Activated CD4-positive, alpha-beta T cell treated with anti-CD3 and anti-CD28 coated beads, Interleukin-2, amount 10 ng/mL, durations not matched to agents 24 days and 14 days (primary cell): ENCODE measurements at regions not wholly inside any gene's neighbourhood (a gene's known extent, or its start where the extent isn't known, plus 50 kb on each side); places are given as distances from the start of the nearest gene placed in this dataset.
"Not testable (repeated sequence)": the region's sequence is repeated elsewhere in the genome, so short reads cannot be mapped to it uniquely, and the experiment has no call there.

ENCODE experiments used
- DNase-seq: peaks from one replicate; pipeline ENCODE4 v3.0.0; 2022
- H3K27ac Mint-ChIP-seq: one replicate; pipeline ENCODE4 v1.8.0; 2022; ENCODE audit warnings: mild to moderate bottlenecking, mixed read lengths
- H3K27me3 Mint-ChIP-seq: one replicate; pipeline ENCODE4 v1.8.0; 2022; ENCODE audit warnings: mixed read lengths
- H3K36me3 Mint-ChIP-seq: one replicate; pipeline ENCODE4 v1.8.0; 2022; ENCODE audit warnings: low read depth, mild to moderate bottlenecking, mixed read lengths
- H3K4me1 Mint-ChIP-seq: one replicate; pipeline ENCODE4 v1.8.0; 2021; ENCODE audit warnings: mixed read lengths
- H3K4me3 Mint-ChIP-seq: one replicate; pipeline ENCODE4 v1.8.0; 2022; ENCODE audit warnings: mild to moderate bottlenecking, moderate library complexity, mixed read lengths
- H3K9me3 Mint-ChIP-seq: one replicate; pipeline ENCODE4 v1.8.0; 2021; ENCODE audit warnings: mixed read lengths
- intact Hi-C: fragments of 100-400 bp; cut with micrococcal nuclease; formaldehyde crosslinking; loops from one replicate; pipeline ENCODE4 v1.15.1; 2023

DNA sequence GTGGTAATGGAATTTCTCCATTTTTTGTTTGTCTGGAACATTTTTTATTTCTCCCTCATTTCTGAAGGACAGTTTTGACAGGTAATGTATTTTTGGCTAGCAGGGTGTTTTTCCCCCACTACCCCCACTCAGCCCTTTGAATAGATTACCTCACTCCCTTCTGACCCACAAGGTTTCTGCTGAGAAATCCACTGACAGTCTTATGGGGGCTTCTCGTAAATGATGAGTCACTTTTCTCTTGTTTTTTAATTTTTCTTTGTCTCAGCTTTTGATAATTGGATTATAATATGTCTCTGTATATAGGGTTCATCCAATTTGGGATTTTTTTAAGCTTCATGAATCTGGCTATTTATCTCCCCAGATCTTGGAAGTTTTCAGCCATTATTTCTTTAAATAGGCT lies 74.7 kb upstream of the CCDC71L start:
- peaks cover 39% of the 10 kb centered on the region for H3K4me1 Mint-ChIP-seq
- no peaks in the 10 kb centered on the region for H3K9me3 Mint-ChIP-seq
- H3K27ac Mint-ChIP-seq: peak overlapping the region; percentile 12
- no peaks in the 10 kb centered on the region for H3K27me3 Mint-ChIP-seq
- no peaks in the 10 kb centered on the region for H3K36me3 Mint-ChIP-seq
- intact Hi-C loops: loop anchor here (1.0 to 5.0 kb wide), 6 partner anchors 17 to 559 kb away; no protein-coding TSS in a partner anchor
- no peak for DNase-seq
- H3K4me3 Mint-ChIP-seq: no peak overlapping the region

DNA sequence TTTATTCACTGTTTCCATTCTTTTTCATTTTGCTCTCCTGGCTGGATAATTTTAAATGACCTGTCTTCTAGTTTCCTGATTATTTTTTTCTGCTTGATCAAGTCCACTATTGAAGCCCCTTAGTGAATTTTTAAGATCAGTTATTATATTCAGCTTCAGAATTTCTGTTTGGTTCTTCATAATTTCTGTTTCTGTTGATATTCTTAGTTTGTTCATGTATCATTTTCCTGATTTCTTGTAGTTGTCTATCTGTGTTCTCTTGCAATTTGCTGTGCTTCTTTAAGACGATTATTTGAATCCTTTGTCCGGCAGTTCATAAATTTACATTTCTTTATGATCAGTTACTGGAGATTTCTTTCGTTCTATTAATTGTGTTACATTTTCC lies 75.2 kb upstream of the CCDC71L start:
- intact Hi-C loops: loop anchor here (1.0 to 5.0 kb wide), 6 partner anchors 18 to 560 kb away; no protein-coding TSS in a partner anchor
- no peaks in the 10 kb centered on the region for H3K36me3 Mint-ChIP-seq
- no peaks in the 10 kb centered on the region for H3K27me3 Mint-ChIP-seq
- no peak for DNase-seq
- peaks cover 36% of the 10 kb centered on the region for H3K4me1 Mint-ChIP-seq
- H3K9me3 Mint-ChIP-seq: no peaks in the 10 kb centered on the region
- peak overlapping the region; percentile 12 for H3K27ac Mint-ChIP-seq
- no peak overlapping the region for H3K4me3 Mint-ChIP-seq

GRCh38 chr7:106736508-106737201 lies 75.7 kb upstream of the CCDC71L start:
- peak overlapping the region; percentile 8 for H3K4me3 Mint-ChIP-seq
- no peaks in the 10 kb centered on the region for H3K27me3 Mint-ChIP-seq
- H3K36me3 Mint-ChIP-seq: no peaks in the 10 kb centered on the region
- peak; percentile 86 for DNase-seq
- H3K9me3 Mint-ChIP-seq: no peaks in the 10 kb centered on the region
- H3K27ac Mint-ChIP-seq: peak overlapping the region; percentile 12
- H3K4me1 Mint-ChIP-seq: peaks cover 32% of the 10 kb centered on the region
- intact Hi-C loops: loop anchor here (1.0 to 5.0 kb wide), 6 partner anchors 18 to 560 kb away; no protein-coding TSS in a partner anchor

DNA sequence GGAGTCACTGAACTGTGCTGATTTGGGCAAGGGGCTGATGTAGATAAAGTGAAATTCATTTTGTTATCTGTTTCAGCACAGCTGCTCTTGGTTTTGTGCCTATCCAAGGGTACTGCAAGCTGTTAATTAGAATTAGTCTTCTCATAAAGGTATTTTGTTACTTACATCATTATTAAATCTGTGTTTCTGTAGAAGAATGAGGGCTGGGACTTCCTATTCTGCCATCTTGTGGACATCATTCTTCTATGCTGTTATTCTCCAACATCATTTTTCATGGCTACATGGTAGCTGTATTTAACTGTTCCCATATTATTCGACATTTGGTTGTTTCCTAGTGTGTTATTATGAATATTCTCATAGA lies 76.2 kb upstream of the CCDC71L start:
- Mint-ChIP-seq H3K4me3 (peak overlapping the region; percentile 8), H3K27ac (no peak overlapping the region), H3K27me3 (no peaks in the 10 kb centered on the region), H3K36me3 (no peaks in the 10 kb centered on the region), H3K4me1 (peaks cover 28% of the 10 kb centered on the region), H3K9me3 (no peaks in the 10 kb centered on the region)
- intact Hi-C loops: loop anchor here (5.0 kb wide), 2 partner anchors 35 to 250 kb away; no protein-coding TSS in a partner anchor
- no peak for DNase-seq

DNA sequence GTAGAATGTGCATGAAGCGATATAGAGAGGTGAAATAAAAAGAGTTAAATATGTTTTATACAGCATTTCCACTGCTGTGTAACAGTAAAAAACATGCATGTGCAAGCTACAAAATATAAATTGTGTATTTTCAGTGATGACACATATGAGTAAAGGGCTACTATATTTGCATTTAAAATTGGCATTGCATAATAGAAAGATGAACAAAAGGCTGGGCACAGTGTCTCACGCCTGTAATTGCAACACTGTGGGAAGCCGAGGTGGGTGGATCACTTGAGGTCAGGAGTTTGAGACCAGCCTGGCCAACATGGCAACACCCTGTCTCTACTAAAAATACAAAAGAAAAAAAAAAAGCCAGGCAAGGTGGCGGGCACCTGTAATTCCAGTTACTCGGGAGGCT lies 79.8 kb upstream of the CCDC71L start:
- Mint-ChIP-seq H3K9me3 (no peaks in the 10 kb centered on the region), H3K27ac (no peak overlapping the region), H3K27me3 (peaks cover 2% of the 10 kb centered on the region), H3K36me3 (no peaks in the 10 kb centered on the region), H3K4me1 (peaks cover 16% of the 10 kb centered on the region), H3K4me3 (no peak overlapping the region)
- no peak for DNase-seq
- intact Hi-C loops: no loop called here

GRCh38 chr7:106744563-106745091 lies 83.7 kb upstream of the CCDC71L start:
- peak; percentile 59 for DNase-seq
- no peak overlapping the region for H3K27ac Mint-ChIP-seq
- intact Hi-C loops: no loop called here
- H3K4me1 Mint-ChIP-seq: peaks cover 6% of the 10 kb centered on the region
- no peak overlapping the region for H3K4me3 Mint-ChIP-seq
- peaks cover 7% of the 10 kb centered on the region for H3K9me3 Mint-ChIP-seq
- no peaks in the 10 kb centered on the region for H3K36me3 Mint-ChIP-seq
- H3K27me3 Mint-ChIP-seq: peaks cover 6% of the 10 kb centered on the region

- H3K4me3 Mint-ChIP-seq, DNase-seq, H3K27me3 Mint-ChIP-seq, H3K27ac Mint-ChIP-seq, H3K4me1 Mint-ChIP-seq, H3K36me3 Mint-ChIP-seq, H3K9me3 Mint-ChIP-seq, intact Hi-C loops: not testable (repeated sequence)
These were observed 86.3 kb upstream of the CCDC71L start for GRCh38 chr7:106747301-106747700.

DNA sequence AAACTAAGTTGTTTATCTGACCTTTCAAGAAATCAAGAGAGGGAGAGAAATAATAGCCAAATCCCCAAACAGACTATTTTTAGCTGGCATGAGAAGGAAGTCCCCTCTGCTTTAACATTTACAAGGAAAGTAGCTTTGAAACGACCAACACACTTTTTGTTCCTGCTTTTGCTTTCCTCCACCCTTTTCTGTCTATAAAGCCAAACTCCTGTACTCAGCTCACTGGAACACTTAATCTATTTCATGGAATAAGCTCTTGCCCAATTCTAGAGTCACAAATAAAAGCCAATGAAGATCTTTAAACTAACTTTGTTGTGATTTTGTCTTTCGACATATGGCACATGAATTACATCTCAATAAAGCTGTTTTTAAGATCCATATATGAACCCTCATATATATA lies 86.8 kb upstream of the CCDC71L start:
- peaks cover 6% of the 10 kb centered on the region for H3K27me3 Mint-ChIP-seq
- no peak overlapping the region for H3K4me3 Mint-ChIP-seq
- DNase-seq: no peak
- peaks cover 6% of the 10 kb centered on the region for H3K4me1 Mint-ChIP-seq
- intact Hi-C loops: no loop called here
- H3K27ac Mint-ChIP-seq: no peak overlapping the region
- no peaks in the 10 kb centered on the region for H3K36me3 Mint-ChIP-seq
- peaks cover 7% of the 10 kb centered on the region for H3K9me3 Mint-ChIP-seq

- Mint-ChIP-seq H3K4me1 (peaks cover 6% of the 10 kb centered on the region), H3K27me3 (peaks cover 4% of the 10 kb centered on the region), H3K36me3 (no peaks in the 10 kb centered on the region), H3K9me3 (peaks cover 7% of the 10 kb centered on the region), H3K27ac (no peak overlapping the region), H3K4me3 (no peak overlapping the region)
- DNase-seq: no peak
- intact Hi-C loops: no loop called here
These were observed 88.2 kb upstream of the CCDC71L start for GRCh38 chr7:106749165-106749564.

DNA sequence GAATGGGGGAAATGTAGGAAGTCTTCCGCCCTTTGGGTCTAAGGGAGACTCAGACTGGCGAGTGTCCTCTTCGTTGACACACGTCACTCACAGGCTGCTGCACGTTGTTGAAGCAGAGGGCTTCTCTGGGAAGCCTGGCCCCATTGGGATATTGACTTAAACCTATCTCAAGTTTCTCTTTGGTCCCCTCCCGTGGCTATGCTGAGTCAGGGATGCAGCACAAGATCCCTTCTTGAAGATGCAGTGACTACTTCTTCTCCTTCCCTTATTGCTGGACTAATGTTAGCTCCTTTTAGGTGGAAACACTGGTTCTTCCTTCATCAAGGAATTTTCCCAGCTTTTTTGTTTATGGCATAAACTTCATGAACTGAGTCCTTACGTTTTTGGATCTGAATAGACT lies 89.8 kb upstream of the CCDC71L start:
- no peak for DNase-seq
- H3K36me3 Mint-ChIP-seq: no peaks in the 10 kb centered on the region
- H3K9me3 Mint-ChIP-seq: peaks cover 7% of the 10 kb centered on the region
- H3K4me1 Mint-ChIP-seq: peaks cover 3% of the 10 kb centered on the region
- no peak overlapping the region for H3K4me3 Mint-ChIP-seq
- H3K27ac Mint-ChIP-seq: no peak overlapping the region
- intact Hi-C loops: no loop called here
- H3K27me3 Mint-ChIP-seq: peaks cover 4% of the 10 kb centered on the region

- intact Hi-C loops: no loop called here
- no peak for DNase-seq
- Mint-ChIP-seq H3K4me1 (no peaks in the 10 kb centered on the region), H3K36me3 (no peaks in the 10 kb centered on the region), H3K27ac (no peak overlapping the region), H3K9me3 (peaks cover 12% of the 10 kb centered on the region), H3K27me3 (peaks cover 4% of the 10 kb centered on the region), H3K4me3 (no peak overlapping the region)
These were observed 91.4 kb upstream of the CCDC71L start for GRCh38 chr7:106752367-106752766.

DNA sequence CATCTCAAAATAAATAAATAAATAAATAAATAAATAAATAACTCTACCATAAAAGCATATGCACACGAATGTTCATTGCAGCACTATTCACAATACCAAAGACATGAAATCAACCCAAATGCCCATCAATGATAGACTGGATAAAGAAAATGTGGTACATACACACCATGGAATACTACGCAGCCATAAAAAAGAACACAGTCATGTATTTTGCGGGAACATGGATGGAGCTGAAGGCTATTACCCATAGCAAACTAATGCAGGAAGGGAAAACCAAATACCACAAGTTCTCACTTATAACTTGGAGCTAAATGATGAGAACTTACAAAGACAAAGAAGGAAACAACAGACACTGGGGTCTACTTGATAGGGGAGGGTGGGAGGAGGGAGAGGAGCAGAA lies 94.1 kb upstream of the CCDC71L start:
- H3K27me3 Mint-ChIP-seq, H3K27ac Mint-ChIP-seq, H3K4me1 Mint-ChIP-seq, DNase-seq, H3K9me3 Mint-ChIP-seq, intact Hi-C loops, H3K4me3 Mint-ChIP-seq, H3K36me3 Mint-ChIP-seq: not testable (repeated sequence)

DNA sequence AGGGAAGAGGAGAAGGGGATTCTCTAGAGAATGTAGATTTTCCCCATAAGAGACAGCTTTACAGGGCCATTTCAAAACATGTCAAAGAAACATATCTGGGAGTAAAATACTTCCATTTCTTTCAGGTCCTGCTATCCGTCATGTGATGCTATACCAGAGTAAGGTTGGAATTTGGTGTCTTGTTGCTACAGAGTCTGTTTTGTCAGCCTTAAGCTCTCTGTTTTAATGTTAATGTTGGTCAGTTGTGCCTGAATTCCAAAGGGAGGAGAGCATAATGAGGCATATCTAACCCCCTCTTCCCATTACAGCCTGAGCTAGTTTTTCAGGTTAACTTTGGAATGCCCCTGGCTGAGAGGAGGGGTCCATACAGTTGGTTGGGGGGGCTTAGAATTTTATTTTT lies 94.7 kb upstream of the CCDC71L start:
- no peak for DNase-seq
- intact Hi-C loops: no loop called here
- H3K4me1 Mint-ChIP-seq: no peaks in the 10 kb centered on the region
- H3K27ac Mint-ChIP-seq: no peak overlapping the region
- peaks cover 6% of the 10 kb centered on the region for H3K9me3 Mint-ChIP-seq
- H3K36me3 Mint-ChIP-seq: no peaks in the 10 kb centered on the region
- no peaks in the 10 kb centered on the region for H3K27me3 Mint-ChIP-seq
- H3K4me3 Mint-ChIP-seq: no peak overlapping the region

- Mint-ChIP-seq H3K27ac (no peak overlapping the region), H3K4me3 (no peak overlapping the region), H3K9me3 (peaks cover 6% of the 10 kb centered on the region), H3K4me1 (no peaks in the 10 kb centered on the region), H3K36me3 (no peaks in the 10 kb centered on the region), H3K27me3 (no peaks in the 10 kb centered on the region)
- intact Hi-C loops: no loop called here
- no peak for DNase-seq
These were observed 95.1 kb upstream of the CCDC71L start for GRCh38 chr7:106756071-106756470.

DNA sequence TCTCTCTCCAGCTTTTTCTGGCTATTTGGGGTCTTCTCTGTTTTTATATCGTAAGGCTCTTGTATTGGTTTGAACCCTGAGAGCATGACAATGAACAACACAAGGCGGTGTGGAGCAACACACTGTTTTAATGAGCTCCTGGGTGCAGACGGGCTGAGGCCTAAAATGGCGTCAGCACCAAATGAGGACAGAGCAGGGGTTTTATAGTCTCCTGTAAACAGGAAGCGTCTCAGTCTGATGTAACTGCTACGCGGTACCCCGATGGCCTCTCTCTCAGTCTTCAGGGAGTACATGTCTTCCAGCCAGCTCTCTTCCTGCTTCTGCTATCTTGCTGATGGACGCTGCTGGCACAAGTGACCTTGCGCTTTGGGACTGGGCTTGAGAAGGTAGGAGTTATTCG lies 95.9 kb upstream of the CCDC71L start:
- intact Hi-C loops: no loop called here
- H3K9me3 Mint-ChIP-seq: peaks cover 6% of the 10 kb centered on the region

More for the DNA sequence above, 95.9 kb upstream of the CCDC71L start:
- no peak for DNase-seq
- Mint-ChIP-seq H3K27ac (no peak overlapping the region), H3K4me3 (no peak overlapping the region), H3K4me1 (no peaks in the 10 kb centered on the region), H3K36me3 (no peaks in the 10 kb centered on the region), H3K27me3 (no peaks in the 10 kb centered on the region)
